Liver (tissue), 7 donors: ENCODE measurements at regions not wholly inside any gene's neighbourhood (a gene's known extent, or its start where the extent isn't known, plus 50 kb on each side); places are given as distances from the start of the nearest gene placed in this dataset.

Experiments used
- DNase-seq: peaks from one replicate; pipeline ENCODE4 v3.0.0-alpha.2; 2017; ENCODE audit warnings: low spot score
- H3K27ac ChIP-seq, 2 donors: one replicate each; pipeline ENCODE4 v1.7.0; 2013; ENCODE audit warnings: inconsistent platforms in 2 of 2, low read length in 2 of 2, control low read depth in 1 of 2, low read depth in 1 of 2, mild to moderate bottlenecking in 1 of 2
- H3K27me3 ChIP-seq, 4 donors: one replicate each; pipeline versions ENCODE4 v1.6.1 to v1.7.0; 2013; ENCODE audit warnings: low read length in 3 of 4, inconsistent platforms in 1 of 4, mild to moderate bottlenecking in 1 of 4, moderate library complexity in 1 of 4; ENCODE audit not compliant: control insufficient read depth in 4 of 4, insufficient read depth in 4 of 4
- H3K36me3 ChIP-seq, 4 donors: one replicate each; pipeline versions ENCODE4 v1.6.1 to v1.7.0; 2013; ENCODE audit warnings: low read length in 3 of 4, mild to moderate bottlenecking in 3 of 4, low read depth in 1 of 4, moderate library complexity in 1 of 4; ENCODE audit not compliant: control insufficient read depth in 4 of 4, insufficient read depth in 3 of 4
- H3K4me1 ChIP-seq, 4 donors: one replicate each; pipeline versions ENCODE4 v1.6.1 to v1.7.0; 2013; ENCODE audit warnings: low read length in 3 of 4, mild to moderate bottlenecking in 3 of 4, moderate library complexity in 1 of 4; ENCODE audit not compliant: control insufficient read depth in 4 of 4, insufficient read depth in 4 of 4
- H3K4me3 ChIP-seq, 3 donors: one replicate each; pipeline versions ENCODE4 v1.6.1 to v1.7.0; 2013; ENCODE audit warnings: low read length in 3 of 3, control low read depth in 1 of 3, low read depth in 1 of 3, mild to moderate bottlenecking in 1 of 3
- H3K9ac ChIP-seq, 2 donors: one replicate each; pipeline ENCODE4 v1.7.0; 2013; ENCODE audit warnings: low read length in 2 of 2, mild to moderate bottlenecking in 2 of 2, moderate library complexity in 2 of 2, control low read depth in 1 of 2, low read depth in 1 of 2
- H3K9me3 ChIP-seq, 4 donors: one replicate each; pipeline versions ENCODE4 v1.6.1 to v1.7.0; 2013; ENCODE audit warnings: low read length in 3 of 4; ENCODE audit not compliant: control insufficient read depth in 4 of 4
- EGR1 ChIP-seq, 2 donors: IDR thresholded peaks; 2 replicates each; pipeline ENCODE4 v1.6.1; 2016 to 2018; ENCODE audit warnings: antibody characterized with exemption in 2 of 2, low read depth in 2 of 2
- FOXA1 ChIP-seq: IDR thresholded peaks from 2 replicates; pipeline ENCODE4 v1.6.1; 2016; ENCODE audit warnings: antibody characterized with exemption
- FOXA2 ChIP-seq: IDR thresholded peaks from 2 replicates; pipeline ENCODE4 v1.6.1; 2016; ENCODE audit warnings: antibody characterized with exemption
- GABPA ChIP-seq, 2 donors: IDR thresholded peaks in 1 of 2; conservative IDR thresholded peaks in 1 of 2; 2 replicates each; pipeline ENCODE4 v1.6.1; 2016; ENCODE audit warnings: antibody characterized with exemption in 2 of 2, mild to moderate bottlenecking in 1 of 2, moderate library complexity in 1 of 2
- HNF4A ChIP-seq, 2 donors: conservative IDR thresholded peaks; 2 replicates each; pipeline ENCODE4 v1.6.1; 2016; ENCODE audit warnings: antibody characterized with exemption in 2 of 2, mild to moderate bottlenecking in 2 of 2
- HNF4G ChIP-seq: IDR thresholded peaks from 2 replicates; pipeline ENCODE4 v1.6.1; 2016; ENCODE audit warnings: antibody characterized with exemption
- JUND ChIP-seq, 2 donors: IDR thresholded peaks; 2 replicates each; pipeline ENCODE4 v1.6.1; 2016; ENCODE audit warnings: antibody characterized with exemption in 2 of 2
- NR2F2 ChIP-seq: IDR thresholded peaks from 2 replicates; pipeline ENCODE4 v1.6.1; 2016; ENCODE audit warnings: antibody characterized with exemption
- RAD21 ChIP-seq, 2 donors: IDR thresholded peaks; 2 replicates each; pipeline ENCODE4 v1.6.1; 2016; ENCODE audit warnings: antibody characterized with exemption in 2 of 2, mild to moderate bottlenecking in 2 of 2
- RXRA ChIP-seq, 2 donors: IDR thresholded peaks; 2 replicates each; pipeline ENCODE4 v1.6.1; 2017 to 2018; ENCODE audit warnings: antibody characterized with exemption in 2 of 2, mild to moderate bottlenecking in 1 of 2
- SP1 ChIP-seq: IDR thresholded peaks from 2 replicates; pipeline ENCODE4 v1.6.1; 2018; ENCODE audit warnings: antibody characterized with exemption, mild to moderate bottlenecking
- TAF1 ChIP-seq: conservative IDR thresholded peaks from 2 replicates; pipeline ENCODE4 v1.6.1; 2016; ENCODE audit warnings: antibody characterized with exemption, mild to moderate bottlenecking
- YY1 ChIP-seq: IDR thresholded peaks from 2 replicates; pipeline ENCODE4 v1.6.1; 2016; ENCODE audit warnings: antibody characterized with exemption, mild to moderate bottlenecking
- TF ChIP-seq, protein P1 (sequence below): IDR thresholded peaks from 2 replicates; pipeline ENCODE4 v1.6.1; 2016; ENCODE audit warnings: antibody characterized with exemption, mild to moderate bottlenecking
- TF ChIP-seq, protein P2 (sequence below): IDR thresholded peaks from 2 replicates; pipeline ENCODE4 v1.6.1; 2016; ENCODE audit warnings: antibody characterized with exemption
- TF ChIP-seq, protein P3 (sequence below): IDR thresholded peaks from 2 replicates; pipeline ENCODE4 v1.6.1; 2016; ENCODE audit warnings: antibody characterized with exemption
- TF ChIP-seq, protein P4 (sequence below): fragments of 150-350 bp; IDR thresholded peaks from 2 replicates; pipeline ENCODE4 v1.5.1; 2017; ENCODE audit warnings: improper control_type of control experiment, low read depth, low read length; ENCODE audit not compliant: missing input control
- TF ChIP-seq, protein P5 (sequence below): IDR thresholded peaks from 2 replicates; pipeline ENCODE4 v1.6.1; 2016; ENCODE audit warnings: antibody characterized with exemption
- donor health status: healthy.
- donor health status: healthy.
- donor health status: healthy.
- donor health status: healthy.

DNA sequence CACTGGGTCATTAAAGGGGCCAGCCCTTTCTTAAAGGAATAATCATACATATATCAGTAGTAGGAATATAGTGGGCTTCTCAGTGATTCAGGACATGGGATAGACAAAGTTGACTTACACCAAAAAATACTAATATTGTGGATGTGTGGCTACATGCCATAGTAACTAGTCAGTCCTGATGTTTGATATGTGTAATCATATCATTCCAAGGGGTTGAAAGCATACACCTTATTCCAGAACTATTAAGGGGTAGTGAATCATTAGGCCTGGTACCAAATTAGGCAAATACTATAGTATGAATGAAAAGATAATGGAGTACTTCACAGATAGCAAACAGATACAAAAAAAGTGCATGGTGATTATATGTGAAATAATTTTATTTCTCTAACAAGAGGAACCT is 814.9 kb upstream of the NRXN1 start:
- H3K27ac ChIP-seq, result no peak overlapping the region
- H3K9me3 ChIP-seq, result no peaks in the 10 kb centered on the region
- no peak for DNase-seq
- H3K36me3 ChIP-seq, result no peaks in the 10 kb centered on the region
- H3K4me1 ChIP-seq, result no peaks in the 10 kb centered on the region
- no peak overlapping the region for H3K9ac ChIP-seq
- H3K27me3 ChIP-seq, result no peaks in the 10 kb centered on the region
- H3K4me3 ChIP-seq, result no peak overlapping the region
- TF ChIP-seq FOXA1, result no peak
- TF ChIP-seq TAF1, result no peak
- TF ChIP-seq GABPA (IDR thresholded peaks at IDR 0.05 in 1 of 2, conservative IDR thresholded peaks at IDR 0.05 in 1 of 2), result no peak
- TF ChIP-seq, protein P1, sequence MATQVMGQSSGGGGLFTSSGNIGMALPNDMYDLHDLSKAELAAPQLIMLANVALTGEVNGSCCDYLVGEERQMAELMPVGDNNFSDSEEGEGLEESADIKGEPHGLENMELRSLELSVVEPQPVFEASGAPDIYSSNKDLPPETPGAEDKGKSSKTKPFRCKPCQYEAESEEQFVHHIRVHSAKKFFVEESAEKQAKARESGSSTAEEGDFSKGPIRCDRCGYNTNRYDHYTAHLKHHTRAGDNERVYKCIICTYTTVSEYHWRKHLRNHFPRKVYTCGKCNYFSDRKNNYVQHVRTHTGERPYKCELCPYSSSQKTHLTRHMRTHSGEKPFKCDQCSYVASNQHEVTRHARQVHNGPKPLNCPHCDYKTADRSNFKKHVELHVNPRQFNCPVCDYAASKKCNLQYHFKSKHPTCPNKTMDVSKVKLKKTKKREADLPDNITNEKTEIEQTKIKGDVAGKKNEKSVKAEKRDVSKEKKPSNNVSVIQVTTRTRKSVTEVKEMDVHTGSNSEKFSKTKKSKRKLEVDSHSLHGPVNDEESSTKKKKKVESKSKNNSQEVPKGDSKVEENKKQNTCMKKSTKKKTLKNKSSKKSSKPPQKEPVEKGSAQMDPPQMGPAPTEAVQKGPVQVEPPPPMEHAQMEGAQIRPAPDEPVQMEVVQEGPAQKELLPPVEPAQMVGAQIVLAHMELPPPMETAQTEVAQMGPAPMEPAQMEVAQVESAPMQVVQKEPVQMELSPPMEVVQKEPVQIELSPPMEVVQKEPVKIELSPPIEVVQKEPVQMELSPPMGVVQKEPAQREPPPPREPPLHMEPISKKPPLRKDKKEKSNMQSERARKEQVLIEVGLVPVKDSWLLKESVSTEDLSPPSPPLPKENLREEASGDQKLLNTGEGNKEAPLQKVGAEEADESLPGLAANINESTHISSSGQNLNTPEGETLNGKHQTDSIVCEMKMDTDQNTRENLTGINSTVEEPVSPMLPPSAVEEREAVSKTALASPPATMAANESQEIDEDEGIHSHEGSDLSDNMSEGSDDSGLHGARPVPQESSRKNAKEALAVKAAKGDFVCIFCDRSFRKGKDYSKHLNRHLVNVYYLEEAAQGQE, result no peak
- TF ChIP-seq, protein P2, sequence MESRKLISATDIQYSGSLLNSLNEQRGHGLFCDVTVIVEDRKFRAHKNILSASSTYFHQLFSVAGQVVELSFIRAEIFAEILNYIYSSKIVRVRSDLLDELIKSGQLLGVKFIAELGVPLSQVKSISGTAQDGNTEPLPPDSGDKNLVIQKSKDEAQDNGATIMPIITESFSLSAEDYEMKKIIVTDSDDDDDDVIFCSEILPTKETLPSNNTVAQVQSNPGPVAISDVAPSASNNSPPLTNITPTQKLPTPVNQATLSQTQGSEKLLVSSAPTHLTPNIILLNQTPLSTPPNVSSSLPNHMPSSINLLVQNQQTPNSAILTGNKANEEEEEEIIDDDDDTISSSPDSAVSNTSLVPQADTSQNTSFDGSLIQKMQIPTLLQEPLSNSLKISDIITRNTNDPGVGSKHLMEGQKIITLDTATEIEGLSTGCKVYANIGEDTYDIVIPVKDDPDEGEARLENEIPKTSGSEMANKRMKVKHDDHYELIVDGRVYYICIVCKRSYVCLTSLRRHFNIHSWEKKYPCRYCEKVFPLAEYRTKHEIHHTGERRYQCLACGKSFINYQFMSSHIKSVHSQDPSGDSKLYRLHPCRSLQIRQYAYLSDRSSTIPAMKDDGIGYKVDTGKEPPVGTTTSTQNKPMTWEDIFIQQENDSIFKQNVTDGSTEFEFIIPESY, result no peak

DNA sequence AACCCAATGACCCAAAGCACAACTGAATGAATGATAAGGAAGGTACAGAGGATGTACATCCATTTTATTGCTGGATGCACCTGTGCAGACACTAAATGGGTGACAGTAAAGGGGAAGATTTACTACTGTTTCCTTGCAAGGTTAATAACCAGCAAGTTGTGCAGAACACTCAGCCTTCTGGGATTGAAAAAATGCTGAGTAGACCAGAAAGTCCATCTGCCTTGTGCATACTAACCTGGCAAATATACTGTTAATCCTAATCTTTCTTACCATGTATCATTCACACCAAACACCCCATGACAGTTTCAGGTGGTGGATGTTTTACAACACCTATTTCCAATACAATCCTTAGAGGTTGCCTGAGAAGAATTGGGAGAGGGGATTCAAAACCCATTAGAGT is 814.1 kb upstream of the NRXN1 start:
- Histone ChIP-seq H3K9ac (no peak overlapping the region), H3K27ac (no peak overlapping the region), H3K4me3 (no peak overlapping the region), H3K36me3 (no peaks in the 10 kb centered on the region), H3K4me1 (no peaks in the 10 kb centered on the region), H3K9me3 (peaks cover 0 to 2% (median 0%) of the 10 kb centered on the region in 4 donors), H3K27me3 (no peaks in the 10 kb centered on the region)
- DNase-seq, result no peak
- TF ChIP-seq TAF1 (no peak), GABPA (IDR thresholded peaks at IDR 0.05 in 1 of 2, conservative IDR thresholded peaks at IDR 0.05 in 1 of 2) (no peak), HNF4G (no peak), FOXA1 (no peak), RAD21 (IDR thresholded peaks at IDR 0.05) (no peak), NR2F2 (no peak), FOXA2 (no peak), RXRA (IDR thresholded peaks at IDR 0.05) (no peak), EGR1 (IDR thresholded peaks at IDR 0.05; ENCODE audit: low read depth in 2 of 2) (no peak), HNF4A (conservative IDR thresholded peaks at IDR 0.05) (no peak), SP1 (no peak), YY1 (no peak), JUND (IDR thresholded peaks at IDR 0.05) (no peak)
- TF ChIP-seq, protein P3, sequence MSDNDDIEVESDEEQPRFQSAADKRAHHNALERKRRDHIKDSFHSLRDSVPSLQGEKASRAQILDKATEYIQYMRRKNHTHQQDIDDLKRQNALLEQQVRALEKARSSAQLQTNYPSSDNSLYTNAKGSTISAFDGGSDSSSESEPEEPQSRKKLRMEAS, result no peak
- TF ChIP-seq, protein P4, sequence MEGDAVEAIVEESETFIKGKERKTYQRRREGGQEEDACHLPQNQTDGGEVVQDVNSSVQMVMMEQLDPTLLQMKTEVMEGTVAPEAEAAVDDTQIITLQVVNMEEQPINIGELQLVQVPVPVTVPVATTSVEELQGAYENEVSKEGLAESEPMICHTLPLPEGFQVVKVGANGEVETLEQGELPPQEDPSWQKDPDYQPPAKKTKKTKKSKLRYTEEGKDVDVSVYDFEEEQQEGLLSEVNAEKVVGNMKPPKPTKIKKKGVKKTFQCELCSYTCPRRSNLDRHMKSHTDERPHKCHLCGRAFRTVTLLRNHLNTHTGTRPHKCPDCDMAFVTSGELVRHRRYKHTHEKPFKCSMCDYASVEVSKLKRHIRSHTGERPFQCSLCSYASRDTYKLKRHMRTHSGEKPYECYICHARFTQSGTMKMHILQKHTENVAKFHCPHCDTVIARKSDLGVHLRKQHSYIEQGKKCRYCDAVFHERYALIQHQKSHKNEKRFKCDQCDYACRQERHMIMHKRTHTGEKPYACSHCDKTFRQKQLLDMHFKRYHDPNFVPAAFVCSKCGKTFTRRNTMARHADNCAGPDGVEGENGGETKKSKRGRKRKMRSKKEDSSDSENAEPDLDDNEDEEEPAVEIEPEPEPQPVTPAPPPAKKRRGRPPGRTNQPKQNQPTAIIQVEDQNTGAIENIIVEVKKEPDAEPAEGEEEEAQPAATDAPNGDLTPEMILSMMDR, result no peak
- TF ChIP-seq, protein P1, result no peak
- TF ChIP-seq, protein P2, result no peak
- TF ChIP-seq, protein P5, sequence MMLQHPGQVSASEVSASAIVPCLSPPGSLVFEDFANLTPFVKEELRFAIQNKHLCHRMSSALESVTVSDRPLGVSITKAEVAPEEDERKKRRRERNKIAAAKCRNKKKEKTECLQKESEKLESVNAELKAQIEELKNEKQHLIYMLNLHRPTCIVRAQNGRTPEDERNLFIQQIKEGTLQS, result no peak
